ENCODE measurements at regions not wholly inside any gene's neighbourhood (a gene's known extent, or its start where the extent isn't known, plus 50 kb on each side); places are given as distances from the start of the nearest gene placed in this dataset.

DNA sequence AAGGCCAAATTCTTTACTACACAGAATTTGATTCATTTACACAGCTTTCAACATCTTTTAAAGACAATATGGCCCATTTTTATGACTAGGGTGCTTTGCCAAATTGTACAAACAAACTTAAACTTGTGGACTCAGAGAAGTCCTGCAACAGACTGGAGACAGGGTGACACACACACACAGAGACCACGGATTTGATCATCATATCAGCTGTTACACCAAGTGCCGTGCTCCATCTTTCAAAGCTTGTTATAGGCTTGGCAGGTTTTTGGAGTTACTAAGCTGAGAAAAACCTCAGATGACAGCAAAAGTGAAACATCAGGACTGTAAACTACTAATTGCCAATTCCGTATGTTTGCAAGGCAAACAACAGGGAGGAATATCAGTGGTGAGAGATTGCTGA is 811.7 kb downstream of the GALC start:
- TF ChIP-seq CTCF (IDR thresholded peaks at IDR 0.05; ENCODE audit: low read depth, low read length, poor library complexity, severe bottlenecking) (no peak), EZH2phosphoT487 (IDR thresholded peaks at IDR 0.05; ENCODE audit: borderline replicate concordance, low read length) (no peak)
